Heart left ventricle (tissue), 13 donors: ENCODE measurements at regions not wholly inside any gene's neighbourhood (a gene's known extent, or its start where the extent isn't known, plus 50 kb on each side); places are given as distances from the start of the nearest gene placed in this dataset.

ENCODE experiments used
- POLR2A ChIP-seq, 2 donors: fragments of 450-650 bp; IDR thresholded peaks; one replicate each; pipeline ENCODE4 v1.6.1; 2017; ENCODE audit warnings: antibody characterized with exemption in 2 of 2, mild to moderate bottlenecking in 2 of 2, moderate library complexity in 2 of 2
- TF ChIP-seq, protein P1 (sequence below), 12 donors: fragments of 200-600 bp; sonication (generic) in 4 of 12; IDR thresholded peaks; one replicate each; pipeline versions ENCODE4 v1.5.0 to v1.8.0; 2018 to 2022; ENCODE audit warnings: antibody characterized with exemption in 12 of 12, mild to moderate bottlenecking in 5 of 12
- donor health status: ischemic (EF 13 %, LVEDD 7.1; RV severe dilation, severe dysfunction).
- donor health status: DM: no; HTN: yes; CAD: no.
- donor health status: DM: no; HTN: no; CAD: no.
- donor health status: ischemic (EF 25% LVEDD 6.9; RV normal size, moderate dysfunction).
- donor health status: ischemic (EF 25% LVEDD 5.7; RV mildly dilated, moderate dysfunction).
- donor health status: ischemic (EF 35%, LVEDD 5.7; RV mildly dilated, moderate dysfunction).
- donor health status: nonischemic (EF 11% LVEDD 7.7; RV severe dilation, severe dysfunction).
- donor health status: DM: yes; HTN: yes; CAD: no.
- donor health status: PGD.
- donor health status: ischemic (EF 29% LVEDD 5.4; RV normal size, mild dysfunction).
- donor health status: nonischemic (EF 23%, LVEDD 6.1; RV moderate dilation, normal function).

DNA sequence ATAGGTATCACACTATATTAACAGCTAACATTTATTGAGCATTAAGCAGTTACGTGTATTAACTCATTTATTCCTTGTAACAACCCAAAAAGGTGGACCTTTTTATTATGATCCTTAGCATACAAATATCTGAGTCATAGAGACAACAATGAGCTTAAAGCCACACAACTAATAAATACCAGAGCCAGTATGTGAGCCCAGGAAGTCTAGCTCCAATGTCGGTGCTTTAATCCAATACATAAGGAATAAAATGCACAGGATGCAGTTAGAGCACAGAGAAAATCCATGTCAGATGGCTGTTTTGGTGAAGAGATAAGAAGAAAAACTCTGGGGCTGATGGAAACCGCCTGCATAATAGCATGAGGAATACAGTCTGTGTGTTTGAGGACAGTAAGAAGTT, 888.6 kb downstream of the TMTC2 start:
- TF ChIP-seq, protein P1, sequence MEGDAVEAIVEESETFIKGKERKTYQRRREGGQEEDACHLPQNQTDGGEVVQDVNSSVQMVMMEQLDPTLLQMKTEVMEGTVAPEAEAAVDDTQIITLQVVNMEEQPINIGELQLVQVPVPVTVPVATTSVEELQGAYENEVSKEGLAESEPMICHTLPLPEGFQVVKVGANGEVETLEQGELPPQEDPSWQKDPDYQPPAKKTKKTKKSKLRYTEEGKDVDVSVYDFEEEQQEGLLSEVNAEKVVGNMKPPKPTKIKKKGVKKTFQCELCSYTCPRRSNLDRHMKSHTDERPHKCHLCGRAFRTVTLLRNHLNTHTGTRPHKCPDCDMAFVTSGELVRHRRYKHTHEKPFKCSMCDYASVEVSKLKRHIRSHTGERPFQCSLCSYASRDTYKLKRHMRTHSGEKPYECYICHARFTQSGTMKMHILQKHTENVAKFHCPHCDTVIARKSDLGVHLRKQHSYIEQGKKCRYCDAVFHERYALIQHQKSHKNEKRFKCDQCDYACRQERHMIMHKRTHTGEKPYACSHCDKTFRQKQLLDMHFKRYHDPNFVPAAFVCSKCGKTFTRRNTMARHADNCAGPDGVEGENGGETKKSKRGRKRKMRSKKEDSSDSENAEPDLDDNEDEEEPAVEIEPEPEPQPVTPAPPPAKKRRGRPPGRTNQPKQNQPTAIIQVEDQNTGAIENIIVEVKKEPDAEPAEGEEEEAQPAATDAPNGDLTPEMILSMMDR (IDR thresholded peaks at IDR 0.05), result no peak
- TF ChIP-seq POLR2A (IDR thresholded peaks at IDR 0.05), result no peak
